ENCODE measurements at regions not wholly inside any gene's neighbourhood (a gene's known extent, or its start where the extent isn't known, plus 50 kb on each side); places are given as distances from the start of the nearest gene placed in this dataset.

DNA sequence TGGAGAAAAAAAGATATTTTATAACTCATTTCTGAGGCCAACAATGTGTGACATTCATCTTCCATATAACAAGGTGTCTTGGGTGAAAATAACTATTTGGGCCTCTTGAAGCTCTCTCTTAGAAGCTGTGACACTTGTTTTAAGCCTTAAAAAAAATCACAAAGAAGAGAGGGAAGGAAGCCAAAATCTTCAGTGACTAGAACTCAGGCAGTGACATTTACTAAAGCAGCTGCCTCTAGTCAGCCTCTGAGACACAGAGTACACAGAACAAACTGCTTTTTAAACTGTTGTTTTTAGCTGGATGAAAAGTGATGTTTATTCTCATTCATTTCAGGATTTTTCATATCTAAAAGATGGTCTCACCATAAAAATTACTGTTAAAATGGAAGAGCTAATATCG is 793.6 kb downstream of the GALC start:
- Mint-ChIP-seq H3K4me3 (no peak overlapping the region), H3K9me3 (no peaks in the 10 kb centered on the region), H3K27me3 (ENCODE audit: insufficient read depth) (no peaks in the 10 kb centered on the region), H3K4me1 (no peaks in the 10 kb centered on the region), H3K36me3 (ENCODE audit: low read depth) (no peaks in the 10 kb centered on the region), H3K27ac (no peak overlapping the region)
- Histone ChIP-seq H3K27ac (ENCODE audit: low read depth, low read length) (no peak overlapping the region), H3K9me3 (ENCODE audit: control insufficient read depth, low read length) (peaks cover 8% of the 10 kb centered on the region), H3K4me1 (ENCODE audit: control insufficient read depth, insufficient read depth, low read length) (no peaks in the 10 kb centered on the region), H3K27me3 (ENCODE audit: control insufficient read depth, insufficient read depth, low read length, poor library complexity, severe bottlenecking) (no peaks in the 10 kb centered on the region), H3K36me3 (ENCODE audit: control insufficient read depth, insufficient read depth, low read length) (no peaks in the 10 kb centered on the region), H3K9ac (ENCODE audit: extremely low read depth, low read length, poor library complexity, severe bottlenecking) (no peak overlapping the region), H3K4me3 (ENCODE audit: low read length) (no peak overlapping the region)
- no peak for DNase-seq
- TF ChIP-seq, protein P1, sequence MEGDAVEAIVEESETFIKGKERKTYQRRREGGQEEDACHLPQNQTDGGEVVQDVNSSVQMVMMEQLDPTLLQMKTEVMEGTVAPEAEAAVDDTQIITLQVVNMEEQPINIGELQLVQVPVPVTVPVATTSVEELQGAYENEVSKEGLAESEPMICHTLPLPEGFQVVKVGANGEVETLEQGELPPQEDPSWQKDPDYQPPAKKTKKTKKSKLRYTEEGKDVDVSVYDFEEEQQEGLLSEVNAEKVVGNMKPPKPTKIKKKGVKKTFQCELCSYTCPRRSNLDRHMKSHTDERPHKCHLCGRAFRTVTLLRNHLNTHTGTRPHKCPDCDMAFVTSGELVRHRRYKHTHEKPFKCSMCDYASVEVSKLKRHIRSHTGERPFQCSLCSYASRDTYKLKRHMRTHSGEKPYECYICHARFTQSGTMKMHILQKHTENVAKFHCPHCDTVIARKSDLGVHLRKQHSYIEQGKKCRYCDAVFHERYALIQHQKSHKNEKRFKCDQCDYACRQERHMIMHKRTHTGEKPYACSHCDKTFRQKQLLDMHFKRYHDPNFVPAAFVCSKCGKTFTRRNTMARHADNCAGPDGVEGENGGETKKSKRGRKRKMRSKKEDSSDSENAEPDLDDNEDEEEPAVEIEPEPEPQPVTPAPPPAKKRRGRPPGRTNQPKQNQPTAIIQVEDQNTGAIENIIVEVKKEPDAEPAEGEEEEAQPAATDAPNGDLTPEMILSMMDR (conservative IDR thresholded peaks at IDR 0.05): no peak
- WGBS, 2 experiments (ENCODE audit: insufficient coverage in 1 of 2, insufficient read length in 1 of 2): 71% methylated on average over 1 of the region's 1 CpG; no CpG with 5 or more reads in 1 of the 2 experiments

DNA sequence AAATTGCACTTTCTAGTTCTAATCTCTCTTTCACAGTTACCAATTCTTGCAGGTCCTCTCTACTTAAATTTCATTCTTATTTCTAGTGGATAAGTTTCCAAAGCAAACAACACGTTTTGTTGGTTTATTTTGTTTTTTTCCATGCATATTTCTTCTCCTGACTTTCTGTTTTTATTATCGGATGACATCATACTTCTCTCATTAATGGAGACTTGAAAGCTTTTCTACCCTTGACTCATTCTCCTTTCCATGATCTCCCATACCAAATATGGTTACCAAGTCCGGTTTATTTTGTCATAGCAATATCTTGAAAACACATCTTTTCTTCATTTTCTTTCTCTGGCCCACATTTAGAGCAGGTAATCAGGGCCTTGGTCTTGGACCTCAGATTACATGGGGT is 796.5 kb downstream of the GALC start:
- Histone ChIP-seq H3K4me1 (ENCODE audit: control insufficient read depth, insufficient read depth, low read length) (no peaks in the 10 kb centered on the region), H3K27me3 (ENCODE audit: control insufficient read depth, insufficient read depth, low read length, poor library complexity, severe bottlenecking) (no peaks in the 10 kb centered on the region), H3K9me3 (ENCODE audit: control insufficient read depth, low read length) (peaks cover 8% of the 10 kb centered on the region), H3K36me3 (ENCODE audit: control insufficient read depth, insufficient read depth, low read length) (no peaks in the 10 kb centered on the region), H3K4me3 (ENCODE audit: low read length) (no peak overlapping the region), H3K27ac (ENCODE audit: low read depth, low read length) (no peak overlapping the region), H3K9ac (ENCODE audit: extremely low read depth, low read length, poor library complexity, severe bottlenecking) (no peak overlapping the region)
- no peak overlapping the region for H3K27ac Mint-ChIP-seq
- H3K9me3 Mint-ChIP-seq: no peaks in the 10 kb centered on the region
- 96 to 97% methylated on average over 3 of the region's 3 CpGs for WGBS, 2 experiments (ENCODE audit: insufficient coverage in 1 of 2, insufficient read length in 1 of 2)
- no peaks in the 10 kb centered on the region for H3K36me3 Mint-ChIP-seq (ENCODE audit: low read depth)
- peaks cover 2% of the 10 kb centered on the region for H3K27me3 Mint-ChIP-seq (ENCODE audit: insufficient read depth)
- H3K4me3 Mint-ChIP-seq: no peak overlapping the region
- no peak for DNase-seq
- TF ChIP-seq, protein P1 (conservative IDR thresholded peaks at IDR 0.05): no peak
- no peaks in the 10 kb centered on the region for H3K4me1 Mint-ChIP-seq

DNA sequence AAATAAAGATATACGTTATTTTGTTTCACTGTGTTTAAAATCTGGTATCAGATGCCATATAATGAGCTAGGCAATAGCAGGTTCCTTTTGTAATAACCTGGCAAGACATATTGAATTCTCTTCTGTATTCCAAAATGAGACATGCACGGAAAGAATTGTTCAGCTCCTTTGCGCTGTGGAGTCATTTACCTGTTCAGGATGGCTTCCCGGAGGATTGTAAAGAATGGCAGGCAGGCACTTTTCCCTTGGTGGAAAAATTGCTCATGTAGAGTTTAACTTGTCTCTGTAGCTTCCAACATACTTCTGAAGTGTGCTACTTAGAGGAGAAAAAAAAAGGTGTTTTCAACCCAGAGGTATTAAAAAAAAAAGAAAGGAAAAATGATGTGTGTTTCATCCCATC is 805.2 kb downstream of the GALC start:
- Histone ChIP-seq H3K9me3 (ENCODE audit: control insufficient read depth, low read length) (no peaks in the 10 kb centered on the region), H3K27ac (ENCODE audit: low read depth, low read length) (no peak overlapping the region), H3K9ac (ENCODE audit: extremely low read depth, low read length, poor library complexity, severe bottlenecking) (no peak overlapping the region), H3K4me3 (ENCODE audit: low read length) (no peak overlapping the region), H3K27me3 (ENCODE audit: control insufficient read depth, insufficient read depth, low read length, poor library complexity, severe bottlenecking) (no peaks in the 10 kb centered on the region), H3K36me3 (ENCODE audit: control insufficient read depth, insufficient read depth, low read length) (no peaks in the 10 kb centered on the region), H3K4me1 (ENCODE audit: control insufficient read depth, insufficient read depth, low read length) (no peaks in the 10 kb centered on the region)
- H3K4me1 Mint-ChIP-seq: peaks cover 25% of the 10 kb centered on the region
- H3K36me3 Mint-ChIP-seq (ENCODE audit: low read depth): no peaks in the 10 kb centered on the region
- TF ChIP-seq, protein P1 (conservative IDR thresholded peaks at IDR 0.05): no peak
- no peak overlapping the region for H3K4me3 Mint-ChIP-seq
- no peak overlapping the region for H3K27ac Mint-ChIP-seq
- no peak for DNase-seq
- H3K9me3 Mint-ChIP-seq: no peaks in the 10 kb centered on the region
- WGBS, 2 experiments (ENCODE audit: insufficient coverage in 1 of 2, insufficient read length in 1 of 2): 90 to 100% methylated on average over 4 of the region's 4 CpGs
- peaks cover 12% of the 10 kb centered on the region for H3K27me3 Mint-ChIP-seq (ENCODE audit: insufficient read depth)

All from endodermal cell (in vitro differentiated cells).